ENCODE measurements at regions not wholly inside any gene's neighbourhood (a gene's known extent, or its start where the extent isn't known, plus 50 kb on each side); places are given as distances from the start of the nearest gene placed in this dataset.

DNA sequence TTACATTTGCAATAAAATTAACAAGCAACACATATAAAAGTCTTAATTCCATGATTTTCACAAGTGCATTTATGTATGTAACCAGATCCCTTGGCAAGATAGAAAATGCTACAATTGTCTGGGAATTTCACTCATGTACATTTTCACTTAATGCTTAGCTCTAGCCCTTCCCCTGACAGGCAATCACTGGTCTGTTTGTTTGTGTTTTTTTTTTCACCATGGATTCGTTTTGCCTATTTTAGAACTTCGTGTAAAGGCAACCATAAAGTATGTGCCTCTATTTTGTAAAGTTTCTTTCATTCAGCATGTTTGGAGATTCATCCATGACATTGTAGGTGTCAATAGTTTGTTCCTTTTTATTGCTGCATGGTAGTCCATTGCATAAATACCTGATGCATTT lies 260.9 kb upstream of the SLCO3A1 start:
- Mint-ChIP-seq H3K9me3 (no peaks in the 10 kb centered on the region), H3K4me3 (no peak overlapping the region), H3K27ac (ENCODE audit: low read depth) (no peak overlapping the region), H3K36me3 (ENCODE audit: insufficient read depth) (no peaks in the 10 kb centered on the region), H3K27me3 (peaks cover 22% of the 10 kb centered on the region), H3K4me1 (no peaks in the 10 kb centered on the region)
- ATAC-seq (replicated peaks; ENCODE audit: extremely low read depth, poor library complexity, severe bottlenecking) = no peak
- no peak for DNase-seq (ENCODE audit: low spot score in 2 of 2)

GRCh38 chr15:91593067-91593466 lies 260.4 kb upstream of the SLCO3A1 start:
- H3K4me1 Mint-ChIP-seq = no peaks in the 10 kb centered on the region
- no peak overlapping the region for H3K4me3 Mint-ChIP-seq
- no peaks in the 10 kb centered on the region for H3K36me3 Mint-ChIP-seq (ENCODE audit: insufficient read depth)
- H3K27me3 Mint-ChIP-seq = peaks cover 27% of the 10 kb centered on the region
- ATAC-seq (replicated peaks; ENCODE audit: extremely low read depth, poor library complexity, severe bottlenecking) (no peak), DNase-seq (ENCODE audit: low spot score in 2 of 2) (no peak)
- no peaks in the 10 kb centered on the region for H3K9me3 Mint-ChIP-seq
- no peak overlapping the region for H3K27ac Mint-ChIP-seq (ENCODE audit: low read depth)

GRCh38 chr15:91593653-91594052 lies 259.9 kb upstream of the SLCO3A1 start:
- Mint-ChIP-seq H3K27me3 (peaks cover 33% of the 10 kb centered on the region), H3K4me1 (no peaks in the 10 kb centered on the region), H3K4me3 (no peak overlapping the region), H3K9me3 (no peaks in the 10 kb centered on the region), H3K27ac (ENCODE audit: low read depth) (no peak overlapping the region), H3K36me3 (ENCODE audit: insufficient read depth) (no peaks in the 10 kb centered on the region)
- DNase-seq (ENCODE audit: low spot score in 2 of 2) (no peak), ATAC-seq (replicated peaks; ENCODE audit: extremely low read depth, poor library complexity, severe bottlenecking) (no peak)

DNA sequence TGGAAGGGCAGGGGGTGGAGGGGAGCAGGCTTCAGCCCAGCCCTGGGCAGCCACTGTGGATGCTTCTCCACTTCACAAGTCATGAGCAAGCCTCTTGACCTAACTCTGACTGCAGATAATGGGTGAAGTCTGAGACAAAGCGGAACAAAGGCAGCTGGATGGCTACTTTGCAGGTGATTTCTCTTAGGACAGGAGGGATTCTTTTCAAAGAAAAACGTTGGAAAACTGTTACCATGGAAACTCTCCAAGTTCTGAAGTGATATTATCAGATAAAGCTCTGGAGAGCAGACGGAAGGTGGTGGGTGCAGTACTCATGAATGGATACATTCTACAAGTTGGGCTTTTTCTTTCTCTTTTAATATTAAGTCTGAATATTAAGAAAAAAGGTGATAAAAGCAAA lies 254.2 kb upstream of the SLCO3A1 start:
- Mint-ChIP-seq H3K27me3 (peaks cover 32% of the 10 kb centered on the region), H3K9me3 (no peaks in the 10 kb centered on the region), H3K36me3 (ENCODE audit: insufficient read depth) (no peaks in the 10 kb centered on the region), H3K4me3 (no peak overlapping the region), H3K27ac (ENCODE audit: low read depth) (no peak overlapping the region), H3K4me1 (no peaks in the 10 kb centered on the region)
- ATAC-seq (replicated peaks; ENCODE audit: extremely low read depth, poor library complexity, severe bottlenecking) (no peak), DNase-seq (ENCODE audit: low spot score in 2 of 2) (no peak)

- Mint-ChIP-seq H3K4me3 (no peak overlapping the region), H3K27me3 (peaks cover 36% of the 10 kb centered on the region), H3K4me1 (no peaks in the 10 kb centered on the region), H3K27ac (ENCODE audit: low read depth) (no peak overlapping the region), H3K9me3 (no peaks in the 10 kb centered on the region), H3K36me3 (ENCODE audit: insufficient read depth) (no peaks in the 10 kb centered on the region)
- DNase-seq (ENCODE audit: low spot score in 2 of 2) (no peak), ATAC-seq (replicated peaks; ENCODE audit: extremely low read depth, poor library complexity, severe bottlenecking) (no peak)
Measured at GRCh38 chr15:91603384-91604080, 250.0 kb upstream of the SLCO3A1 start.

- Mint-ChIP-seq H3K4me3 (no peak overlapping the region), H3K27ac (ENCODE audit: low read depth) (no peak overlapping the region), H3K36me3 (ENCODE audit: insufficient read depth) (no peaks in the 10 kb centered on the region), H3K9me3 (no peaks in the 10 kb centered on the region), H3K27me3 (peaks cover 32% of the 10 kb centered on the region), H3K4me1 (no peaks in the 10 kb centered on the region)
- ATAC-seq (replicated peaks; ENCODE audit: extremely low read depth, poor library complexity, severe bottlenecking) (no peak), DNase-seq (ENCODE audit: low spot score in 2 of 2) (no peak)
Measured at GRCh38 chr15:91604122-91604521, 249.4 kb upstream of the SLCO3A1 start.

- H3K4me1 Mint-ChIP-seq = no peaks in the 10 kb centered on the region
- H3K36me3 Mint-ChIP-seq (ENCODE audit: insufficient read depth) = no peaks in the 10 kb centered on the region
- no peaks in the 10 kb centered on the region for H3K9me3 Mint-ChIP-seq
- no peak for ATAC-seq (replicated peaks; ENCODE audit: extremely low read depth, poor library complexity, severe bottlenecking)
- peaks cover 40% of the 10 kb centered on the region for H3K27me3 Mint-ChIP-seq
- no peak overlapping the region for H3K27ac Mint-ChIP-seq (ENCODE audit: low read depth)
- no peak overlapping the region for H3K4me3 Mint-ChIP-seq
- no peak for DNase-seq (ENCODE audit: low spot score in 2 of 2)
Measured at GRCh38 chr15:91605576-91605975, 247.9 kb upstream of the SLCO3A1 start.

DNA sequence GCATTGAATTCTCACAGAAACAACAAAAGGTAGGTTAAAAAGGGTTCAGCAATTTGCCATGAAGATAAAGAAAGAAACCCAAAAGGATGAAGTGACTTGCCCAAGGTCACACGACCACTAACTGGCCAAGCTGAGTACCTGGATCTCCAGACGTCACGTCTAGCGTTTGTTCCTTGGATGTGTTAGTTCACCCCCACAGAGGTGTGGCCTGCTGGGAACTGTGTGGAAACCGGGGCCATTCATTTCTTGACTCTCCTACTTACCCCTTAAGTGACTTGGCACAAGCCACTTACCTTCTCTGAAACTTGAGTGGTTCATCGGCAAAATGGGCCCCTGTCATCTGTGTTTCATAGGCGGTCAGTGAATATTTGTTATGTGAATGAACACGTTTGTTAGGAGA lies 244.3 kb upstream of the SLCO3A1 start:
- ATAC-seq (replicated peaks; ENCODE audit: extremely low read depth, poor library complexity, severe bottlenecking) (no peak), DNase-seq (ENCODE audit: low spot score in 2 of 2) (no peak)
- Mint-ChIP-seq H3K36me3 (ENCODE audit: insufficient read depth) (no peaks in the 10 kb centered on the region), H3K4me3 (no peak overlapping the region), H3K27ac (ENCODE audit: low read depth) (no peak overlapping the region), H3K27me3 (peaks cover 50% of the 10 kb centered on the region), H3K9me3 (no peaks in the 10 kb centered on the region), H3K4me1 (no peaks in the 10 kb centered on the region)

GRCh38 chr15:91609966-91610365 lies 243.5 kb upstream of the SLCO3A1 start:
- no peaks in the 10 kb centered on the region for H3K4me1 Mint-ChIP-seq
- peaks cover 44% of the 10 kb centered on the region for H3K27me3 Mint-ChIP-seq
- DNase-seq (ENCODE audit: low spot score in 2 of 2) (no peak), ATAC-seq (replicated peaks; ENCODE audit: extremely low read depth, poor library complexity, severe bottlenecking) (no peak)
- H3K9me3 Mint-ChIP-seq = no peaks in the 10 kb centered on the region
- no peak overlapping the region for H3K4me3 Mint-ChIP-seq
- no peaks in the 10 kb centered on the region for H3K36me3 Mint-ChIP-seq (ENCODE audit: insufficient read depth)
- H3K27ac Mint-ChIP-seq (ENCODE audit: low read depth) = no peak overlapping the region

- ATAC-seq (replicated peaks; ENCODE audit: extremely low read depth, poor library complexity, severe bottlenecking) (no peak), DNase-seq (ENCODE audit: low spot score in 2 of 2) (no peak)
- Mint-ChIP-seq H3K9me3 (no peaks in the 10 kb centered on the region), H3K27ac (ENCODE audit: low read depth) (no peak overlapping the region), H3K4me1 (no peaks in the 10 kb centered on the region), H3K36me3 (ENCODE audit: insufficient read depth) (no peaks in the 10 kb centered on the region), H3K27me3 (peaks cover 41% of the 10 kb centered on the region), H3K4me3 (no peak overlapping the region)
Measured at GRCh38 chr15:91611561-91612323, 241.8 kb upstream of the SLCO3A1 start.

DNA sequence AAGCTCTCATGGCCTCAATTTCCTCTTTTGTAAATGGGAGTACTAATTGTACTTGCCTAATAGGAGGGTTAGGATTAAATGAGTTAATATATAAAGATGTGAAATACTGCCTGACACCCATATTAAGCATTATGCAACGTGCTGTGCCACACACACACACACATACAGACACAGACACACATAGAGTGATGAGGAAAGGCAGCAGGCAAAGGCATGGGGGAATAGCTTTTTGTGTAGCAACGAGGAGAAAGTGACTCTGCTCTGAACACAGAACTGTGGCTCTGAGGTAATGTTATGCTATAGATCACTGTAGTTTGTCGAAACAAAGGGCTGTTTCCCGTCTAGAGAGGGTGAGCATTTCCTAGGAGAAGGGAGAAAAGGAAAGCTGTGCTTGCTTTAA lies 233.3 kb upstream of the SLCO3A1 start:
- ATAC-seq (replicated peaks; ENCODE audit: extremely low read depth, poor library complexity, severe bottlenecking) = no peak
- no peak for DNase-seq (ENCODE audit: low spot score in 2 of 2)
- Mint-ChIP-seq H3K4me3 (no peak overlapping the region), H3K9me3 (peaks cover 6% of the 10 kb centered on the region), H3K27me3 (peaks cover 33% of the 10 kb centered on the region), H3K27ac (ENCODE audit: low read depth) (no peak overlapping the region), H3K36me3 (ENCODE audit: insufficient read depth) (no peaks in the 10 kb centered on the region), H3K4me1 (no peaks in the 10 kb centered on the region)

GRCh38 chr15:91622235-91622634 lies 231.3 kb upstream of the SLCO3A1 start:
- H3K9me3 Mint-ChIP-seq = peaks cover 6% of the 10 kb centered on the region
- no peaks in the 10 kb centered on the region for H3K36me3 Mint-ChIP-seq (ENCODE audit: insufficient read depth)
- no peak for ATAC-seq (replicated peaks; ENCODE audit: extremely low read depth, poor library complexity, severe bottlenecking)
- no peak overlapping the region for H3K27ac Mint-ChIP-seq (ENCODE audit: low read depth)
- H3K27me3 Mint-ChIP-seq = peaks cover 39% of the 10 kb centered on the region
- DNase-seq (ENCODE audit: low spot score in 2 of 2) = no peak
- H3K4me3 Mint-ChIP-seq = no peak overlapping the region
- no peaks in the 10 kb centered on the region for H3K4me1 Mint-ChIP-seq

DNA sequence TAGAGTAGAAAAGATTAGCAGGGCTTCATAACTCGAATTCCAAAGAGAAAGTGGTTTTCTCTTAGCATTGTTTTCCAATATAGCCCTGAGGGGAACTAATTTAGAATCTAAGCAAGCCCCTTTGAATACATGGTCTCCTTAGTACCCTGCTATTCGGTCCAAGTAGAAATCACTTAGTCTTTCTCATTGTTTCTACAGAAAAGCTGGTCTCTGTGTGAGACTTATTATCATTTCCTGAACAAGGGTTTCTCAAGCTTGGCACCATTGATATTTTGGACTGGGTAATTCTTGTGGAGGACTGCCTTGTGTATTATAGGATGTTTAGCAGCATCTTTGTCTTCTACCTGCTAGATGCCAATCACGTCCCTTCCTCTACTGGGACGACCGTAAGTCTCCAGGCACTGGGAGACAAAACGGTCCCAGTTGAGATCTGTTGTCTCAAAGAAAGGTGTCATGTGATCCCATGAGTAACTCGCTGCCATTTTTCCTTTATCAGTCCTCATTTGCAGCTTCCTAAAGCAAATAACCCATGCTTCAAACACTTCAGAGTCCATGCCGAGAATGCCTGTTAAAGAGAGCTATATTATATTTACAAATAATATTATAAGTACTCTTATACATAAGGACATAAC lies 230.7 kb upstream of the SLCO3A1 start:
- H3K4me1 Mint-ChIP-seq = no peaks in the 10 kb centered on the region
- ATAC-seq (replicated peaks; ENCODE audit: extremely low read depth, poor library complexity, severe bottlenecking) (no peak), DNase-seq (ENCODE audit: low spot score in 2 of 2) (no peak)
- H3K27me3 Mint-ChIP-seq = peaks cover 41% of the 10 kb centered on the region
- H3K4me3 Mint-ChIP-seq = no peak overlapping the region
- no peak overlapping the region for H3K27ac Mint-ChIP-seq (ENCODE audit: low read depth)
- H3K9me3 Mint-ChIP-seq = peaks cover 6% of the 10 kb centered on the region
- H3K36me3 Mint-ChIP-seq (ENCODE audit: insufficient read depth) = no peaks in the 10 kb centered on the region

All from central memory CD8-positive, alpha-beta T cell (primary cell).